K562 (cell line): ENCODE measurements at regions not wholly inside any gene's neighbourhood (a gene's known extent, or its start where the extent isn't known, plus 50 kb on each side); places are given as distances from the start of the nearest gene placed in this dataset.
"Not testable (repeated sequence)": the region's sequence is repeated elsewhere in the genome, so short reads cannot be mapped to it uniquely, and the experiment has no call there.

Experiments used
- CEBPB ChIP-seq: fragments of 450-650 bp; IDR thresholded peaks from 2 replicates; pipeline ENCODE4 v1.6.1; 2016; ENCODE audit warnings: missing genetic modification characterization, missing compliant biosample characterization
- CREBBP ChIP-seq: IDR thresholded peaks from one replicate; pipeline ENCODE4 v1.6.1; 2012; ENCODE audit warnings: low read depth, mild to moderate bottlenecking, control low read depth, inconsistent platforms, low read length
- FOXA1 ChIP-seq: fragments of 450-650 bp; IDR thresholded peaks from 2 replicates; pipeline ENCODE4 v1.6.1; 2016; ENCODE audit warnings: mild to moderate bottlenecking, borderline replicate concordance
- MED1 ChIP-seq: sonication (generic); formaldehyde crosslinking; IDR thresholded peaks from 2 replicates; pipeline ENCODE4 v1.8.1; 2023; ENCODE audit warnings: missing genetic modification reagents, borderline replicate concordance
- NFYB ChIP-seq: IDR thresholded peaks from 2 replicates; pipeline ENCODE4 v1.6.1; 2011; ENCODE audit warnings: mild to moderate bottlenecking, moderate library complexity; ENCODE audit not compliant: insufficient read length; ENCODE audit errors: extremely low read depth
- POLR2AphosphoS5 ChIP-seq: IDR thresholded peaks from 2 replicates; pipeline ENCODE4 v1.6.1; 2011; ENCODE audit warnings: mild to moderate bottlenecking, low read depth, low read length, moderate library complexity; ENCODE audit not compliant: control insufficient read depth, insufficient read depth
- TF ChIP-seq, protein P1 (sequence below): fragments of 250-450 bp; sonication (Bioruptor Pico); IDR thresholded peaks from 2 replicates; pipeline ENCODE4 v1.4.0; 2020; ENCODE audit warnings: mild to moderate bottlenecking, moderate library complexity, borderline replicate concordance
- TF ChIP-seq, protein P2 (sequence below): sonication (generic); formaldehyde crosslinking; IDR thresholded peaks from 2 replicates; pipeline ENCODE4 v1.9.0; 2022; ENCODE audit warnings: mild to moderate bottlenecking, missing genetic modification reagents

DNA sequence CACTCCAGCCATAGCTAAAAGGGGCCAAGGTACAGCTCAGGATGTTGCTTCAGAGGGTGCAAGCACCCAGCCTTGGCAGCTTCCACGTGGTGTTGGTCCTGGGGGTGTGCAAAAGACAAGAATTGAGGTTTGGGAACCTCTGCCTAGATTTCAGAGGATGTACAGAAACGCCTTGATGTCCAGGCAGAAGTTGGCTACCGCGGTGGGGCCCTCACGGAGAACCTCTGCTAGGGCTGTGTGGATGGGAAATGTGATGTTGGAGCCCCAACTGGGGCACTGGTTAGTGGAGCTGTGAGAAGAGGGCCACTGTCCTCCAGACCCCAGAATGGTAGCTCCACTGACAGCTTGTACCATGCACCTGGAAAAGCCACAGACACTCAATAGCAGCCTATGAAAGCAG, 380.6 kb downstream of the IL20RB start:
- not testable (repeated sequence) for TF ChIP-seq POLR2AphosphoS5, CEBPB, NFYB, MED1, CREBBP, FOXA1
- TF ChIP-seq, protein P1, sequence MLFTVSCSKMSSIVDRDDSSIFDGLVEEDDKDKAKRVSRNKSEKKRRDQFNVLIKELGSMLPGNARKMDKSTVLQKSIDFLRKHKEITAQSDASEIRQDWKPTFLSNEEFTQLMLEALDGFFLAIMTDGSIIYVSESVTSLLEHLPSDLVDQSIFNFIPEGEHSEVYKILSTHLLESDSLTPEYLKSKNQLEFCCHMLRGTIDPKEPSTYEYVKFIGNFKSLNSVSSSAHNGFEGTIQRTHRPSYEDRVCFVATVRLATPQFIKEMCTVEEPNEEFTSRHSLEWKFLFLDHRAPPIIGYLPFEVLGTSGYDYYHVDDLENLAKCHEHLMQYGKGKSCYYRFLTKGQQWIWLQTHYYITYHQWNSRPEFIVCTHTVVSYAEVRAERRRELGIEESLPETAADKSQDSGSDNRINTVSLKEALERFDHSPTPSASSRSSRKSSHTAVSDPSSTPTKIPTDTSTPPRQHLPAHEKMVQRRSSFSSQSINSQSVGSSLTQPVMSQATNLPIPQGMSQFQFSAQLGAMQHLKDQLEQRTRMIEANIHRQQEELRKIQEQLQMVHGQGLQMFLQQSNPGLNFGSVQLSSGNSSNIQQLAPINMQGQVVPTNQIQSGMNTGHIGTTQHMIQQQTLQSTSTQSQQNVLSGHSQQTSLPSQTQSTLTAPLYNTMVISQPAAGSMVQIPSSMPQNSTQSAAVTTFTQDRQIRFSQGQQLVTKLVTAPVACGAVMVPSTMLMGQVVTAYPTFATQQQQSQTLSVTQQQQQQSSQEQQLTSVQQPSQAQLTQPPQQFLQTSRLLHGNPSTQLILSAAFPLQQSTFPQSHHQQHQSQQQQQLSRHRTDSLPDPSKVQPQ (CRISPR knock-in tag) = not testable (repeated sequence)
- TF ChIP-seq, protein P2, sequence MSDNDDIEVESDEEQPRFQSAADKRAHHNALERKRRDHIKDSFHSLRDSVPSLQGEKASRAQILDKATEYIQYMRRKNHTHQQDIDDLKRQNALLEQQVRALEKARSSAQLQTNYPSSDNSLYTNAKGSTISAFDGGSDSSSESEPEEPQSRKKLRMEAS (CRISPR knock-in tag) = not testable (repeated sequence)
